Body of pancreas (tissue), 4 donors: ENCODE measurements at regions not wholly inside any gene's neighbourhood (a gene's known extent, or its start where the extent isn't known, plus 50 kb on each side); places are given as distances from the start of the nearest gene placed in this dataset.

Experiments used
- ATAC-seq: fragments of 150-250 bp; one replicate; pipeline ENCODE4 v1.9.1; 2016
- DNase-seq, 4 donors: peaks; one replicate each; pipeline ENCODE4 v3.0.0-alpha.2; 2019
- H3K27ac ChIP-seq, 4 donors: fragments of 200-600 bp; sonication (generic); 1 replicate in 3 of 4; 2 replicates in 1 of 4; pipeline versions ENCODE4 v1.5.1 to v1.6.1; 2016 to 2019; ENCODE audit warnings: mild to moderate bottlenecking in 1 of 4, mixed read lengths in 1 of 4, moderate library complexity in 1 of 4
- H3K27me3 ChIP-seq, 2 donors: fragments of 200-600 bp; sonication (generic); one replicate each; pipeline ENCODE4 v1.6.0; 2016; ENCODE audit warnings: mild to moderate bottlenecking in 1 of 2
- H3K36me3 ChIP-seq, 2 donors: fragments of 200-600 bp; sonication (generic); replicated peaks in 1 of 2; 2 replicates each; pipeline ENCODE4 v1.5.1; 2016; ENCODE audit warnings: low read depth in 2 of 2; ENCODE audit not compliant: insufficient read depth in 1 of 2
- H3K4me1 ChIP-seq: fragments of 200-600 bp; sonication (generic); one replicate; pipeline ENCODE4 v1.6.0; 2016
- H3K4me3 ChIP-seq, 2 donors: fragments of 200-600 bp; sonication (generic); 1 replicate in 1 of 2; 2 replicates in 1 of 2; pipeline ENCODE4 v1.5.1; 2016 to 2019
- H3K9me3 ChIP-seq, 3 donors: fragments of 200-600 bp; sonication (generic); 1 replicate in 2 of 3; 2 replicates in 1 of 3; pipeline ENCODE4 v1.5.1; 2016
- POLR2A ChIP-seq, 3 donors: fragments of 450-650 bp; IDR thresholded peaks; one replicate each; pipeline ENCODE4 v1.6.1; 2016; ENCODE audit warnings: antibody characterized with exemption in 3 of 3, mild to moderate bottlenecking in 2 of 3
- WGBS, 2 donors: methylation state at CpG; one replicate each; pipeline ENCODE4 v1.1.5; 2017; 5-methylcytosine and 5-hydroxymethylcytosine counted together
- intact Hi-C: fragments of 100-400 bp; cut with DNase I; formaldehyde crosslinking; loops from one replicate; pipeline ENCODE4 v1.15.1; 2023
- TF ChIP-seq, protein P1 (sequence below), 7 experiments: fragments of 450-650 bp in 4 of 7; fragments of 200-600 bp in 3 of 7; sonication (generic) in 3 of 7; IDR thresholded peaks; one replicate each; pipeline ENCODE4 v1.5.1; 2016 to 2019; ENCODE audit warnings: antibody characterized with exemption in 7 of 7

DNA sequence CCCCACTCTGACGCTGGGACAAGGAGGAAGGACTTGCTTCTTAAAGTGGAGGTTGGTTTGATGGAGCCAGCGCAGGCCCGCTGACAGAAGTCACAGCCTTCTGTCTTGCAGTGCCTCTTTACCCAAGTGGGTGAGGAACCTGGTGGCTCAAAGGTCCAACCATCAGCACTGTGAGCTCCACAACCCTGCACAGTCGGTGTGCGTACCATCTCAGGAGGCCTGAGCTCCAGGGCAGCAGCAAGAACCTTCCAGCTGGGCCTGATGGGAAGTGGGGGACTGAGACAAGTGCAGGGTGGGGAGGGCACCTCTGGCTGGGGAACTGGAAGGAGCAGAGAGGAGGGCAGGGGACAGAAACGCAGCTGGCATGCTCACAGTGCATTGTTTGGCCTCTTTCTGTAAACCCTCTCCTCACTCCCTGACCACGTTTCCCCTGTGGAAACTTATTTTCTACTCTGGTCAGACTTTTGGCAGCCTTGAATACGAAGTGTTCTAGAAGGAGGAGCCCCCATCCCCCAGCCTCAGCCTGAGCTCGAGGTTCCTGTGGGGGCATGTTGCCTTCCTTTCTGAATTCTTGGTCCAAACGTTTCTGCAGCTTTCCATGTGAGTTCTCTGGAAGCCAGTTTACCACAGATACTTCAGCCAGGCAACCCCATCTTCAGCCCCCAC, 178.5 kb upstream of the PITX1 start:
- Histone ChIP-seq H3K4me1 (no peaks in the 10 kb centered on the region), H3K36me3 (no peaks in the 10 kb centered on the region), H3K9me3 (no peaks in the 10 kb centered on the region), H3K4me3 (no peak overlapping the region), H3K27ac (no peak overlapping the region), H3K27me3 (no peaks in the 10 kb centered on the region)
- TF ChIP-seq POLR2A (IDR thresholded peaks at IDR 0.05), result no peak
- TF ChIP-seq, protein P1, sequence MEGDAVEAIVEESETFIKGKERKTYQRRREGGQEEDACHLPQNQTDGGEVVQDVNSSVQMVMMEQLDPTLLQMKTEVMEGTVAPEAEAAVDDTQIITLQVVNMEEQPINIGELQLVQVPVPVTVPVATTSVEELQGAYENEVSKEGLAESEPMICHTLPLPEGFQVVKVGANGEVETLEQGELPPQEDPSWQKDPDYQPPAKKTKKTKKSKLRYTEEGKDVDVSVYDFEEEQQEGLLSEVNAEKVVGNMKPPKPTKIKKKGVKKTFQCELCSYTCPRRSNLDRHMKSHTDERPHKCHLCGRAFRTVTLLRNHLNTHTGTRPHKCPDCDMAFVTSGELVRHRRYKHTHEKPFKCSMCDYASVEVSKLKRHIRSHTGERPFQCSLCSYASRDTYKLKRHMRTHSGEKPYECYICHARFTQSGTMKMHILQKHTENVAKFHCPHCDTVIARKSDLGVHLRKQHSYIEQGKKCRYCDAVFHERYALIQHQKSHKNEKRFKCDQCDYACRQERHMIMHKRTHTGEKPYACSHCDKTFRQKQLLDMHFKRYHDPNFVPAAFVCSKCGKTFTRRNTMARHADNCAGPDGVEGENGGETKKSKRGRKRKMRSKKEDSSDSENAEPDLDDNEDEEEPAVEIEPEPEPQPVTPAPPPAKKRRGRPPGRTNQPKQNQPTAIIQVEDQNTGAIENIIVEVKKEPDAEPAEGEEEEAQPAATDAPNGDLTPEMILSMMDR (IDR thresholded peaks at IDR 0.05), result no peak
- 53 to 65% methylated on average over 6 to 10 of the region's 10 CpGs for WGBS, 2 donors
- intact Hi-C loops, result no loop called here
- DNase-seq, result no peak
- ATAC-seq, result no peak

DNA sequence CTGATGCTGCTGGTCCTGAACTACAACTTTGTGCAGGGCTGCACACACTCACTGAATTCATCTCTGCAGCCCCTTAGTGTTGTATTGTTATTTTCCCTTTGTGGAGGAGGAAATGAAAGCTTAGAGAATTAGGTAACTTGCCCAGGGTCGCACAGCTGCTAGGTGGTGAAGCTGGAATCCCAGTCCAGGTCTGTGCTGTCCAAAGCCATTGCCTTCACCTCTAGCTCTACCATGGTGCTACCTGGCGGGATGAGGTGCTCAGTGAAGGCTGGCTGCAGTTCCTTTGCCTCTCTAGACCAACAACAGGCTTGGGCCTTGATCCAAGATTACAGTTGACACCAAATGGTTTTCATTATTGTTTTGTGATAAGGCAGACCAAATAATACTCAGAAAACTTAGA, 177.8 kb upstream of the PITX1 start:
- intact Hi-C loops, result no loop called here
- H3K36me3 ChIP-seq, result no peaks in the 10 kb centered on the region
- TF ChIP-seq POLR2A (IDR thresholded peaks at IDR 0.05), result no peak
- TF ChIP-seq, protein P1 (IDR thresholded peaks at IDR 0.05), result no peak
- H3K4me1 ChIP-seq, result no peaks in the 10 kb centered on the region
- no peak for ATAC-seq
- no peaks in the 10 kb centered on the region for H3K27me3 ChIP-seq
- no peaks in the 10 kb centered on the region for H3K9me3 ChIP-seq
- H3K4me3 ChIP-seq, result no peak overlapping the region
- WGBS, 2 donors, result 42 to 80% methylated on average over 2 of the region's 2 CpGs
- H3K27ac ChIP-seq, result no peak overlapping the region
- no peak for DNase-seq

DNA sequence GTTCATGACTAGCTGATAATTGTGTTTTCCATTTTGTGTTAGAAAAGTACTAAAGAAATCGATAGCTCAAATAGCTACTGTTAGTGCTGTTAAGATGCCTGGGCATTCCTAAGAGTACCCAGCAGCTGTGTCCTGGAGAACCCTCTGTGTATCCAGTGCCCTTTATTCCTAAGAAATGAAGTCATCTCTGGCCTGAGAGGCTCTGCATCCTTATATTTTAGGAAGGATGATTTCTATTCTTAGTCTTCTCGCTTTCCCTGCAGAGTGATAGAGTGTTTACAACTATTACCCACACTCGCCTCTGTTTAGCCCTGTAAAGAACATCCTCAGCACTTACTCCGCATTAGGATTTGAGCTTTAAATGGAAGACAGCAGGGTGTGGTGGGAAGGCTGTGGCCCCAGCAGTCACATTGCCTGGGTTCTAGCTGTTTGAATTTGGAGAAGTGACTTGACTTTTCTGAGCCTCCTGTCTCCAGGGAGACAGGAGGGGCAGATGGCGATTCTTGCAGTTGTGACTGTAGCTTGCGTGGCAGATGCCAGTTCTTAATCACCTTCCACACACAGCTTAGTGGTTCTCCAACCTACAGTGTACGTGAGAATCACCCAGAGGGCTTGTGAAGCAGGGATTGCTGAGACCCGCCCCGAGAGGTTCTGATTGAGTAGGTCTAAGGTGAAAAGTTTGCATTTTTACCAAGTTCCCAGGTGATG, 177.2 kb upstream of the PITX1 start:
- Histone ChIP-seq H3K4me3 (no peak overlapping the region), H3K27ac (no peak overlapping the region), H3K9me3 (no peaks in the 10 kb centered on the region), H3K36me3 (no peaks in the 10 kb centered on the region), H3K4me1 (no peaks in the 10 kb centered on the region), H3K27me3 (no peaks in the 10 kb centered on the region)
- no peak for ATAC-seq
- WGBS, 2 donors, result 82% methylated on average over 8 to 9 of the region's 9 CpGs
- DNase-seq, result no peak
- intact Hi-C loops, result no loop called here
- no peak for TF ChIP-seq POLR2A (IDR thresholded peaks at IDR 0.05)
- TF ChIP-seq, protein P1 (IDR thresholded peaks at IDR 0.05), result no peak

DNA sequence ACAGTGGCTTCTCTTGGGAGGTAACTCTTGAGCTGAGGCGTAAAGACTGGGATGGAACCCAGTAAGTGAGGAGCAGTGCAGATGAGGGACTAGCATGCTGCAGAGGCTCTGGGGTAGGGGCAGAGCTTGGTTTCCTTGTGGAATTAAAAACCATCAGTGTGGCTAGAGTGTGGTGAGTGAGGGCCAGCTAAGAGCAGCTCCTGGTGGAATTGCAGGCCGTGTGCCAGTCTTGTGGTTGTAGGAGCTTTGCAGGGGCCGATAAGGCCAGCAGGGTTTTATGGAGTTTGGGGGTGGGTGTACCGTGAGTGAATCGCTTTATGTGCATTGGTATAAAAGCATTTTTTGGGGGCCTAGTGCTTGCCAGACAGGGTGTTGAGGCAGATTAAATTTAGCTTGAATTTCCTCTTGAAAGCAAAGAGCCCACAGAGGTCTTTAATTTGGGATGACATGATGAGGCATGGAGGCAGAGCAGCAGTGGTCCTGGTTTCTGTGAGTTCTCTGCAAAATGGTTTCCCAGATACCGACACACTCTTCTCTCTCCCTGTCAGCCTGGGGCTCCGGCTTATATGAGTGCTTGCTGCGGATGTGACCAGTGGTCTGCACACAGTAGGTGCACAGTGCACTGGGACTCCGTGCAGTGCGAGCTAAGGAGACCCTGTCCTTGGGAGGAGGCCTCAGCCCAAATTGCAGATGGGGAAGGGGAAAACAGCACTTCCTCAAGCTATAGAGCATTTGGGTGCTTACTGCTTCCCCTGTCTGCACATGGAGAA, 176.4 kb upstream of the PITX1 start:
- no peak for DNase-seq
- TF ChIP-seq, protein P1 (IDR thresholded peaks at IDR 0.05), result no peak
- no peak for TF ChIP-seq POLR2A (IDR thresholded peaks at IDR 0.05)
- no peak overlapping the region for H3K27ac ChIP-seq
- no peaks in the 10 kb centered on the region for H3K27me3 ChIP-seq
- no peak for ATAC-seq
- no peaks in the 10 kb centered on the region for H3K4me1 ChIP-seq
- no peak overlapping the region for H3K4me3 ChIP-seq
- no peaks in the 10 kb centered on the region for H3K9me3 ChIP-seq
- intact Hi-C loops, result no loop called here
- H3K36me3 ChIP-seq, result no peaks in the 10 kb centered on the region
- 66 to 80% methylated on average over 10 of the region's 10 CpGs for WGBS, 2 donors
